Mammary epithelial cell (primary cell): ENCODE measurements at regions not wholly inside any gene's neighbourhood (a gene's known extent, or its start where the extent isn't known, plus 50 kb on each side); places are given as distances from the start of the nearest gene placed in this dataset.

Source experiments
- EZH2 ChIP-seq: IDR thresholded peaks from 2 replicates; pipeline ENCODE4 v1.6.1; 2012; ENCODE audit warnings: low read length, inconsistent platforms, borderline replicate concordance
- TF ChIP-seq, protein P1 (sequence below), 2 donors: IDR thresholded peaks in 1 of 2; conservative IDR thresholded peaks in 1 of 2; 2 replicates each; pipeline ENCODE4 v1.5.1; 2011 to 2012; ENCODE audit warnings: inconsistent platforms in 2 of 2, low read length in 2 of 2, mild to moderate bottlenecking in 2 of 2, control low read depth in 1 of 2, low read depth in 1 of 2; ENCODE audit not compliant: insufficient read depth in 1 of 2; ENCODE audit errors: extremely low read depth in 1 of 2

- TF ChIP-seq, protein P1, sequence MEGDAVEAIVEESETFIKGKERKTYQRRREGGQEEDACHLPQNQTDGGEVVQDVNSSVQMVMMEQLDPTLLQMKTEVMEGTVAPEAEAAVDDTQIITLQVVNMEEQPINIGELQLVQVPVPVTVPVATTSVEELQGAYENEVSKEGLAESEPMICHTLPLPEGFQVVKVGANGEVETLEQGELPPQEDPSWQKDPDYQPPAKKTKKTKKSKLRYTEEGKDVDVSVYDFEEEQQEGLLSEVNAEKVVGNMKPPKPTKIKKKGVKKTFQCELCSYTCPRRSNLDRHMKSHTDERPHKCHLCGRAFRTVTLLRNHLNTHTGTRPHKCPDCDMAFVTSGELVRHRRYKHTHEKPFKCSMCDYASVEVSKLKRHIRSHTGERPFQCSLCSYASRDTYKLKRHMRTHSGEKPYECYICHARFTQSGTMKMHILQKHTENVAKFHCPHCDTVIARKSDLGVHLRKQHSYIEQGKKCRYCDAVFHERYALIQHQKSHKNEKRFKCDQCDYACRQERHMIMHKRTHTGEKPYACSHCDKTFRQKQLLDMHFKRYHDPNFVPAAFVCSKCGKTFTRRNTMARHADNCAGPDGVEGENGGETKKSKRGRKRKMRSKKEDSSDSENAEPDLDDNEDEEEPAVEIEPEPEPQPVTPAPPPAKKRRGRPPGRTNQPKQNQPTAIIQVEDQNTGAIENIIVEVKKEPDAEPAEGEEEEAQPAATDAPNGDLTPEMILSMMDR (conservative IDR thresholded peaks at IDR 0.05 in 1 of 2, IDR thresholded peaks at IDR 0.05 in 1 of 2; ENCODE audit: extremely low read depth in 1 of 2, insufficient read depth in 1 of 2, low read depth in 1 of 2, low read length in 2 of 2) = no peak
- TF ChIP-seq EZH2 = no peak
Observed at GRCh38 chr1:218882454-218882853, 291.2 kb upstream of the LYPLAL1 start.
